SK-N-SH treated with all-trans-retinoic acid at 6 μM for 48 hours (cell line): ENCODE measurements at regions not wholly inside any gene's neighbourhood (a gene's known extent, or its start where the extent isn't known, plus 50 kb on each side); places are given as distances from the start of the nearest gene placed in this dataset.

ENCODE experiments used
- ATAC-seq: fragments of 200-7000 bp; cut with Tn5 transposase; 3 replicates; pipeline ENCODE4 v1.9.1; 2020; ENCODE audit warnings: mild to moderate bottlenecking, moderate library complexity
- ARNTL ChIP-seq: fragments of 450-650 bp; formaldehyde crosslinking; IDR thresholded peaks from 2 replicates; pipeline ENCODE4 v1.5.0; 2020; ENCODE audit warnings: low read depth, mild to moderate bottlenecking, moderate library complexity, borderline replicate concordance
- BACH2 ChIP-seq: fragments of 250-450 bp; sonication (Bioruptor Pico); IDR thresholded peaks from 2 replicates; pipeline ENCODE4 v1.9.0; 2021; ENCODE audit warnings: mild to moderate bottlenecking, borderline replicate concordance
- CREB5 ChIP-seq: fragments of 250-450 bp; sonication (Bioruptor Pico); IDR thresholded peaks from 2 replicates; pipeline ENCODE4 v1.5.1; 2020; ENCODE audit warnings: low read depth, mild to moderate bottlenecking, moderate library complexity
- CSDC2 ChIP-seq: fragments of 250-450 bp; sonication (Bioruptor Pico); IDR thresholded peaks from 2 replicates; pipeline ENCODE4 v1.5.0; 2020; ENCODE audit warnings: mild to moderate bottlenecking, moderate library complexity
- CSRNP3 ChIP-seq: fragments of 250-450 bp; sonication (Bioruptor Pico); IDR thresholded peaks from 2 replicates; pipeline ENCODE4 v1.5.1; 2021; ENCODE audit warnings: mild to moderate bottlenecking, moderate library complexity
- ESRRG ChIP-seq: fragments of 250-450 bp; sonication (Bioruptor Pico); IDR thresholded peaks from 2 replicates; pipeline ENCODE4 v1.6.1; 2021; ENCODE audit warnings: mild to moderate bottlenecking
- GLIS3 ChIP-seq: fragments of 250-450 bp; sonication (Bioruptor Pico); IDR thresholded peaks from 2 replicates; pipeline ENCODE4 v1.5.0; 2020; ENCODE audit warnings: mild to moderate bottlenecking, moderate library complexity
- ISL1 ChIP-seq: fragments of 250-450 bp; sonication (Bioruptor Pico); IDR thresholded peaks from 2 replicates; pipeline ENCODE4 v2.1.2; 2022; ENCODE audit warnings: mild to moderate bottlenecking, moderate library complexity
- OSR1 ChIP-seq: fragments of 250-450 bp; sonication (Bioruptor Pico); IDR thresholded peaks from 2 replicates; pipeline ENCODE4 v1.8.0; 2022; ENCODE audit warnings: moderate library complexity, mild to moderate bottlenecking, inconsistent platforms
- PATZ1 ChIP-seq: fragments of 250-450 bp; sonication (Bioruptor Pico); IDR thresholded peaks from 2 replicates; pipeline ENCODE4 v1.8.0; 2020; ENCODE audit warnings: mild to moderate bottlenecking, moderate library complexity, borderline replicate concordance
- POU6F1 ChIP-seq: fragments of 250-450 bp; sonication (Bioruptor Pico); IDR thresholded peaks from 2 replicates; pipeline ENCODE4 v1.8.0; 2021; ENCODE audit warnings: low read depth, mild to moderate bottlenecking, moderate library complexity, borderline replicate concordance
- RARB ChIP-seq: fragments of 250-450 bp; sonication (Bioruptor Pico); IDR thresholded peaks from 2 replicates; pipeline ENCODE4 v1.8.0; 2021; ENCODE audit warnings: mild to moderate bottlenecking, moderate library complexity
- SNAI2 ChIP-seq: fragments of 250-450 bp; sonication (Bioruptor Pico); IDR thresholded peaks from 2 replicates; pipeline ENCODE4 v1.5.0; 2020; ENCODE audit warnings: mild to moderate bottlenecking, moderate library complexity
- TCF4 ChIP-seq: fragments of 250-450 bp; sonication (Bioruptor Pico); IDR thresholded peaks from 2 replicates; pipeline ENCODE4 v1.8.0; 2021; ENCODE audit warnings: mild to moderate bottlenecking, moderate library complexity, borderline replicate concordance
- TOX ChIP-seq: fragments of 250-450 bp; sonication (Bioruptor Pico); IDR thresholded peaks from 2 replicates; pipeline ENCODE4 v1.8.0; 2021; ENCODE audit warnings: mild to moderate bottlenecking, moderate library complexity, borderline replicate concordance
- TSHZ2 ChIP-seq: fragments of 250-450 bp; sonication (Bioruptor Pico); IDR thresholded peaks from 2 replicates; pipeline ENCODE4 v1.5.0; 2020; ENCODE audit warnings: mild to moderate bottlenecking, moderate library complexity
- ZC3H10 ChIP-seq: fragments of 250-450 bp; sonication (Bioruptor Pico); IDR thresholded peaks from 2 replicates; pipeline ENCODE4 v1.5.1; 2021; ENCODE audit warnings: mild to moderate bottlenecking, moderate library complexity
- ZFP3 ChIP-seq: fragments of 250-450 bp; sonication (Bioruptor Pico); IDR thresholded peaks from 2 replicates; pipeline ENCODE4 v1.5.0; 2020; ENCODE audit warnings: mild to moderate bottlenecking, moderate library complexity
- ZFP30 ChIP-seq: fragments of 450-650 bp; formaldehyde crosslinking; IDR thresholded peaks from 2 replicates; pipeline ENCODE4 v1.5.0; 2022; ENCODE audit warnings: mild to moderate bottlenecking, moderate library complexity
- ZNF565 ChIP-seq: fragments of 450-650 bp; formaldehyde crosslinking; conservative IDR thresholded peaks from 2 replicates; pipeline ENCODE4 v1.5.0; 2020; ENCODE audit warnings: low read depth, mild to moderate bottlenecking, moderate library complexity
- ZNF70 ChIP-seq: fragments of 450-650 bp; formaldehyde crosslinking; IDR thresholded peaks from 2 replicates; pipeline ENCODE4 v1.5.0; 2020; ENCODE audit warnings: mild to moderate bottlenecking, moderate library complexity
- ZNF8 ChIP-seq: fragments of 450-650 bp; formaldehyde crosslinking; IDR thresholded peaks from 2 replicates; pipeline ENCODE4 v1.5.0; 2020; ENCODE audit warnings: mild to moderate bottlenecking, moderate library complexity

GRCh38 chr7:116100626-116101025 is 70.1 kb upstream of the TFEC start:
- ATAC-seq, result no peak
- TF ChIP-seq ISL1 (CRISPR knock-in tag) (no peak), ZNF8 (CRISPR knock-in tag) (no peak), PATZ1 (CRISPR knock-in tag) (no peak), SNAI2 (CRISPR knock-in tag) (no peak)
- TF ChIP-seq, all 23 proteins: peak for 0

GRCh38 chr7:116101704-116102103 is 71.1 kb upstream of the TFEC start:
- no peak for ATAC-seq
- no peak for TF ChIP-seq CSDC2 (CRISPR knock-in tag)
- TF ChIP-seq ZNF70 (CRISPR knock-in tag), result no peak
- no peak for TF ChIP-seq OSR1
- no peak for TF ChIP-seq ZC3H10
- TF ChIP-seq TSHZ2 (CRISPR knock-in tag), result no peak
- no peak for TF ChIP-seq TOX (CRISPR knock-in tag)
- no peak for TF ChIP-seq ISL1 (CRISPR knock-in tag)
- no peak for TF ChIP-seq TCF4 (CRISPR knock-in tag)

- ATAC-seq, result no peak
- TF ChIP-seq CSRNP3 (CRISPR knock-in tag) (no peak), CREB5 (CRISPR knock-in tag) (no peak), ZNF565 (no peak), ZFP3 (CRISPR knock-in tag) (no peak), ISL1 (CRISPR knock-in tag) (no peak), RARB (CRISPR knock-in tag) (no peak), ZFP30 (CRISPR knock-in tag) (no peak), GLIS3 (CRISPR knock-in tag) (no peak), TCF4 (CRISPR knock-in tag) (no peak), ARNTL (no peak), POU6F1 (CRISPR knock-in tag) (no peak), ESRRG (no peak), CSDC2 (CRISPR knock-in tag) (no peak), BACH2 (CRISPR knock-in tag) (no peak), TOX (CRISPR knock-in tag) (no peak), PATZ1 (CRISPR knock-in tag) (no peak), OSR1 (no peak), ZNF8 (CRISPR knock-in tag) (no peak)
Measured at GRCh38 chr7:116111475-116111874, 80.9 kb upstream of the TFEC start.
